HG02798 (cell line): ENCODE measurements at regions not wholly inside any gene's neighbourhood (a gene's known extent, or its start where the extent isn't known, plus 50 kb on each side); places are given as distances from the start of the nearest gene placed in this dataset.

Source experiments
- ATAC-seq: cut with Tn5 transposase; IDR thresholded peaks from one replicate; pipeline ENCODE4 v1.9.1; 2021; ENCODE audit warnings: mild to moderate bottlenecking; ENCODE audit not compliant: unreplicated experiment, poor library complexity

DNA sequence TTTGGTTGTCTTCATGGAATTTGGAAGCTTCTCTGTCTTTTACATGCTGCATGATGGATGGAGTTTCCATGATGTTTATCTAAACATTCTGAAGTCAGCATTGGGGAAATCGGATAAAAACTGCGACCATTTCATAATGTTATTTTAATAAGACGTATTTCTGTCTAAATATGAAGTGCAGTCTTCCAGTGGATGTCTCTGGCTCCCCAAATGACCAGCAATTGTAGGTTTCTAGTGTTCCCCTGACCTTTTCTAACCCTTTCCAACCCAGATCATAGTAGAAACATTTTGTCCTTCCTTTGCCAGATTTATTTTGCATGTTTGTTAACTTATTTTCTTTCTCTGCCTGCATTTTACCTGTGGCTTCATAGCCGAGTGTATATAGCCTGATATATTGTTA is 559.3 kb downstream of the ADCYAP1 start:
- ATAC-seq, result no peak

DNA sequence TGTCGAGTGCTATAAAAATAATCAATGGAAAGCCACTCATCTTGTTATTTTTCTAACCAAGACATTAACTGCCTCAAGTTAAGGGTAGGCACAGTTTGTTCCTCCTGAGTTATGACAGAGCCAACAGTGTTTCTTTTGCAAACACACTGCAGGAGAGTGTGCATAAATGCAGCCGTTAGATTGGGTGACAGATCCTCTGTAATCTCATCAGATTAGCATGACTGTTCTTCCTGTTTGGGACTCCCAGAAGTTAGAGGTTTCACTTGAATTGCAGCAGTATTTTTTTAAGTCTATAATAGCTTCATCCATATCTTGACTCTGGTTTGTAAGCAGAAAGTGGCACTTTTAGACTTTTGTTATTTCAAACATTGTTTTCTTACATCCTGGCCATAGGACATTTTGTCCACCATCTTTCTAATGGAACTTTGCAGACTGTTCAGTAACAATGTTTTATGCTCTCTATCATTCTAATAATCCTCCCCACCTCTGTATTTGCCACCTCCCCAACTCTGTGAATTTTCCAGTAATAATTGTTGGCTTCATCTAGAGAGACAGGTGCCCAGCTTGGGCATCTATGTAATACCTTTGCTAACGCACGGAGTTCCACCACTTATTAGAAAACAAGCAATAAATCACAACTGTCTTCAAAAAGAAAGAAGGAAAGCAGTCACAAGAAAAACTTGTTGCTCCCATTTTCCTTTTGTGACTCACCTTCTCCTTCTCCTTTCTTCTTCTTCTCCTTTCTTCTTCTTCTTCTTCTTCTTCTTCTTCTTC is 560.0 kb downstream of the ADCYAP1 start:
- no peak for ATAC-seq

DNA sequence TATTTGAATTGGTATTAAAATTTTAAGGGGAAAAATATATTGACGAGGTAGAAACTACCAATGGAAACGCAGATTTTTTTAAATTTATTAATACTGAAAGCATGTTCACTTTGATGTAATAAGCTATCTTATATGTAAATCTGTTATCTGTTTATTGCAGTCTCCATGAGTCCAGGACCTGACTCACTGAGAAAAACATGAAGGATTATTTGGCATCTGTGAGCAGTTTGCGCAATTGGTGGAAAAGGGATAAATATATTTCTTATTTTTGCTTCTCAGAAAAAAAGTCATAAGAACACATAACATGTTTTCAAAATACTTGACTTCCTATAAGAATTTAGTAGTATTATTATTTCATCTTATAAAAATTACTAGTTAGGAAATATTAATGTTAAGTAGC is 561.4 kb downstream of the ADCYAP1 start:
- no peak for ATAC-seq

DNA sequence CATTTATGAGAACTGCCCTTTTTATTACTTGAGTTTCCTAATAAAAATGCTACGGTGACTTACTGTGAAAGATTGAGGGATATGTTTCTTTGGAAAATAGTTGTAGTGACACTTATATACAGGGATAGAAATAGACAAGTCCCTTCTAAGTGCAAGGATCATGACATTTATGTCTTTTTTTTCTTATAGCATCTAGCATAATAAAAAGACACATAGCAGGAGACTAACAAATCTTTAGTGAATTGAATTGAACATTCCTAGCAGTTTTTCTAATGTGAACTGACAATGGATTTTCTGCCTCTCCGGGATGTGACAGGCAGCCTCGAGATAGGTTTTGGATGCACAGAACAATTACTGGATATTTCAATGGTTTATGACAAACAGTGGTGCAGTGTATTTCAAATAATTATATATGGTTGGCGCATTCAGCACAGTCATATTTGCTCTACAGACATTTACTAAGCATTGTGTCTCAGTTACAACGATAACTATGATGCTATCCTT is 562.8 kb downstream of the ADCYAP1 start:
- ATAC-seq, result no peak

DNA sequence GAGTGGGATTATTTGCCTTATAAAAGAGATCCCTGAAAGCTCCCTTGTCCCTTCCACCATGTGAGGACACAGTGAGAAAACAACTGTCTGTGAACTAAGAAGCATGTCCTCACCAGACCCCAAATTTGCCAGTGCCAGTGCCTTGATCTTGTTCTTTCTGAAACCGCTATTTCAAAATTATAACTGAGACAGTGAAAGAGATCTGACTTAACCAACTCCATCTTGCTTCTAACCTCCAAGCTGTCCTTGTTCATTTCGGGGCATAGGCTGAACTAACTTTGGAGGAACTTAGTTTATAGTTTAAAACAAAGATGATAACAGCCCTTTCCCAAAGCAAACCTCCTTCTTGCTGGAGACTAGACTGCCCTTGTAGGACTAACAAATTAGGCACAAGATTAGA is 563.9 kb downstream of the ADCYAP1 start:
- ATAC-seq, result no peak

DNA sequence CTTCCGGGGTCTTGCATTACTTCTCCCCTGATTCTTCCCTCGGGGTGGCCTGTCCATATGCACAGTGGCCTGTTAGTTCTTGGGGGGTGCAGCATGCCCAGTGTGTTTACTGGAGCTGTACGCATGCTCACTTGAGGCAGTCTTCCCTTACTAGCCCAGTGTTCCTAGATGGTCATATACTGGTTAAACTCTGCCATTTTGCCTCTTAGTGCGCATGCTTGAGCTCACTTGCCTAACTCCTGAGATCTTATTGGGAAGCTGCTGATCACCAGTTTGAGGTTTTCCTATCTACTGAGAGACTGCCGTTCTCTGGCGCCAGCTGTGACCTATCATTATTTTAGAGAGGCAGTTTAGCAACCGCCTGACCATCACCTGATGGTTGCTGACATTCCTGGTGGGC is 571.2 kb downstream of the ADCYAP1 start:
- no peak for ATAC-seq

DNA sequence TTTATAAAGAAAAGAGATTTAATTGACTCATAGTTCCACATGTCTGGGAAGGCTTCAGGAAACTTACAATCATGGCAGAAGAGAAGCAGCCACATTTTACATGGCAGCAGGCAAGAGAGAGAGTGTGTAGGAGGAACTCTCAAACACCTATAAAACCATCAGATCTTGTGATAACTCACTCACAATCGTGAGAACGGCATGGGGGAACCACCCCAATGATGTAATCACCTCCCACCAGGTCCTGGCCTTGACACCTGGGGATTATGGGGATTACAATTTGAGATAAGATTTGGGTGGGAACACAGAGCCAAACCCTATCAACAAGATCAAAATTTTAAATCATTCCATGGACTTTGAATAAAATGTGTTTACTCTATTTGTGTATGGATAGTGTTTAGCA is 575.6 kb downstream of the ADCYAP1 start:
- no peak for ATAC-seq

DNA sequence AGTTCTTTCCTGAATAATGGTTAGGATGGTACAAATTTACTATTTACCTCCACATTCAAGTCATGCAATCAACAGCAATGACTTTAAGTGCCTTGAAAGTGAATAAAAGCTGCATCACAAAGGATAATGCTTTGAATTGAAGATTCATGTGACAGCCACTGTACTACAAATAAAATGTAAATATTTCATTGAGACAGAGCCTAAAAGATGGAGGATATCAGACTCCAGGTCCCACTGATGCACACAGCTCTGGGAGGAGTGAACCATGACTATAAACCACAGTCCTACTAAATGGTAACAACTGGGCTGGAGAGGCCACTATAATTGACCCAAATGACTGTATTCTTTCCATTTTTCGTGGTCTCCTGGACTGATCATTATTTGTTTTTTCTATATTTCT is 576.9 kb downstream of the ADCYAP1 start:
- ATAC-seq, result no peak

DNA sequence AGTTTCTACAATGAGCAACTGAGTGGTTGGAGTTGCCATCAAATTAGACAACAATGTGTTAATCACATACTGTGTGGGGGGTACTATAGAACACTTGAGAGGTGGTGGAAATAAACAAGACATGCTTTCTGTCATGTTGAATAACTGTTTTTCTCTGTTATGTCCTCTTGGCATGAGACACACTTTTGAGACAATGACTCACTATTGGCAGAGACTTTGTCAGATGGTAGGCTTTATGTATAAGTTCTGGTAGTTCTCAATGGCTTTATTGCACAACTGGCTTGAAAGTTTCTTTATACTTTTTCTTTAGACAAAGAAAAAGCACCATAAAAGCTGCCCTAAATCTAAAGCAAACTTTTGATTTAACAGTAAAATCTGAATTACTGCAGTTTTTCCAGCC is 578.7 kb downstream of the ADCYAP1 start:
- no peak for ATAC-seq

DNA sequence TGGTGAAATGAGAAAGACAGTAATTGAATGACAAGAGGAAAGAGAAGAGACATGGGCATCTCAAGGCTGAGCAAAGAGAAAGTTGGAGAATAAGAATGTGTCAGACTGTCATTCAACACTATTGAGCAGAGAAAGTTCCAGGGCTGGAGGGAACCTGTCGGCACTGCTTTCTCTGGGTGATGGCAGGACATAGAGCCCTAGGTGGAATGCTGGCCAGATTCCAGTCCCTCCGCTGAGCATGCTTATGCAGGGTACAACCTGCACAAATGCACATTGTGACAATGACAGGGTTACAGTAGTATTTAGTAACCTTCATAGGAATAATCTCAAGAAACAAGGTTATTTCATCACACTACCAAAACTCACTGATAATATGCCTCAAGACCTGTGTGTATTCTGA is 582.8 kb downstream of the ADCYAP1 start:
- ATAC-seq, result no peak

DNA sequence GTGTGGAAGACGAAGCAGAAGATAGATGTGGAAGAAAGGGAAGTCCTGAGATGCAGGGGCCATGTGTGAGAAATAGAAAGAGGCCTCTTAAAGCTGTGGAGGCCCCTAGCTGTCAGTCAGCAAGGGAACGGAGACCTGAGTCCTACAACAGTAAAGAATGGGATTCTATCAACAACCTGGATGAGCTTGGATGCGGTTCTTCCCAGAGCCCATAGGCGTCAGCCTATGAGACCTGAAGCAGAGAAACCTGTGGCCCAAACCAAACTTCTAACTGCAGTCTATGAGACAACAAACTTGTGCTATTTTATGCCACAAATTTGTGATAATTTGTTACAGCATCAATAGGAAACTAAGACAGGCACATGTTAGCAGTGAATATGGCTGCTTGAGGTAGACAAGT is 583.7 kb downstream of the ADCYAP1 start:
- ATAC-seq, result no peak

DNA sequence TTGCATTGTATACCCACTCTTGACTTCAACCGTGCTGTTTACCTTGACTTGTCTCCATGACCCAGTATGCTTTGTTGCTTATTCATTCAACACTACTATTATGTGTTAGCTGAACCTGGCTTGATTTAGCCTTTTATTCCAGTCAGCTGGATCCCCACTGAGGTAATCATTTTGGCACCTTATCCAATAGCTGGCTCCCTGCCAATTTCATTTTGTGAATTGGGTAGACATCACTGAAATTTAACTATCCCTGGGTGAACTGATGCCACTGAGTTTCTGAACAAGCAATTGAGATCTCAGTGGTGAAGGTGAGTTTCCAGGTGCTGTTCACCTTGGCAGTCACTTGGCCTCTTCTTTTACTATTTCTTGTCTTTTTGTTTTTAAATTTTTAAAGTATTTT is 584.3 kb downstream of the ADCYAP1 start:
- ATAC-seq, result no peak

DNA sequence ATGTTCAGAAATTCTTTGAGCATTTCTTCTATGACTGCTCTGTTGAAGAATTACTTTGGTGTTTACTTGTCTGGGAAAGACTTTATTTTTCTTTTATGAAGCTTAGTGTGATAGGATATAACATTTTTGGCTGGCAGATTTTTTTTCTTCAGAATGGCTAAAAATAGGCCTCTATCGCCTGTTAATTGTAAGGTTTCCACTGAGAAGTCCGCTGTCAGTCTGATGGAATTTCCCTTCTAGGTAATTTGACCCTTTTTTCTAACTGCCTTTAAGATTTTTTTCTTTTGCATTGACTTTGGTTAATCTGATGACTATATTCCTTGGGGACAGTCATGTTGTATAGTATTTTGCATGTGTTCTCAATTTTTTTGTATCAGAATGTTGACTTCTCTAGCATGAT is 590.7 kb downstream of the ADCYAP1 start:
- no peak for ATAC-seq

DNA sequence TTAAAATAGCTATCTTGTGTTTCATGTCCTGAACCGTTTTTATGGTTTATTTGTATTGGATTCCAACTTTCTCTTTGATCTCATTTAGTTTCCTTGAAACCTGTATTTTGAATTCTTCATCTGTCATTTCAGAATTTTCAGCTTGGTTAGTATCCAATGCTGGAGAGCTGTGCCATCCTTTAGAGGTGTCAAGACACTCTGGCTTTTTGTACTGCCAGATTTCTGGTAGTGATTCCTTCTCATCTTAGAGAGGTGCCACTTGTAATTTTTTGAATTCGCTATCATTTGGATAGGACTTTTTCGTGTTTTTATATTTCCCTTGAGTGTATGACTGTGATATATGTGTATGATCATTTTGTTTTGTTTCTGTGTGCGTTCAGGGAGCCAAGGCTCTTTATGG is 591.4 kb downstream of the ADCYAP1 start:
- ATAC-seq, result no peak

DNA sequence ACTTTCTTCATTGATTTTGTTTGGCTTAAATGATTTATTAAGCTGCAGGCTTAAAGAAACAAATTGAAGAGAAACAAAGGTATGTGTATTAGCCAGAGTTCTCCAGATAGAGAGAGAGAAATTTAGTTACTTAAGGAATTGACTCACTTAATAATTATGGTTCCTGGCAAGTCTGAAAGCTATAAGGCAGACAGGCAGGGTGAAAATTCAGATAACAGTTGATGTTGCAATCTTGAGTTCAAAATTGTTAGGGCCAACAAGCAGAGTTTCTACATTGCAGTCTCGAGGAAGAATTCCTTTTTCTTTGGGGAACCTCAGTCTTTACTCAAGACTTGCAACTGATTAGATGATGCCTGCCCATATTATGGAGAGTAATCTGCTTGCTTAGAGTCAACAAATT is 593.5 kb downstream of the ADCYAP1 start:
- no peak for ATAC-seq

DNA sequence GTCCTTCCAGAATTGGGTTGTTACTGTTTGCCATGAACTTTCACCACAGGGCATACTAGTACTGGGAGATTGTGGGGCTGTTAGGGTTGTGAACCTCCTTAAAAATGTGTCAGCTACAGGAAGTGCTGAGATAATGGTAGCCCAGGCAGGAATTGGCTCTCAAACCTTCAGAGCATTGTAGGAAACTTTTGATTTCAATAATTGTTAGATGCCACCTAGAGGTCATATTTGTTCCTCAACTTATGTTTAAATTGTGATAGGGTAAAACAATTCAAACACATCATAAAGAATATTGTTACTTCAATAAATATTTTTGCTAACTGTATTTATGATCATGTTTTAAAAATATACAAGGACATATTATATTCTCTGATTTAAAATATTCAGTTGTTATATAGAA is 594.6 kb downstream of the ADCYAP1 start:
- ATAC-seq, result no peak

DNA sequence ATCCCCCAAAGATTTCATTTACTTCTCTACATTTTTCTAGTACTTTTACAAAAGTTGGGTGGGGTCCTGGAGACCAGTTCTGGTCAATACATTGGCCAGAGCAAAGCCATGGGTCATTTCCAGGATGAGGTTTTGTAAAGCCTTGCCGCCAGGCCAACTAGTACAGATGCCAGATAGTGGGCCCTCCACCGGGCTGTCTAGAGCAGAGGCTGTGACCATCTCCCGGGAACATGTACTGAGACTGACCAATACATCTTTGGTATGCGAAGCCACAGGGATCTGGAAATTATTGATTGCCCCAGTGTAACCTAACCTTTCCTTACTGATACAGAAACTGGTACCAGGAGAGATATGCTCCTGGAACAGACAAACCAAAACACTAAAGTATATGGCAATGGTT is 599.2 kb downstream of the ADCYAP1 start:
- no peak for ATAC-seq

DNA sequence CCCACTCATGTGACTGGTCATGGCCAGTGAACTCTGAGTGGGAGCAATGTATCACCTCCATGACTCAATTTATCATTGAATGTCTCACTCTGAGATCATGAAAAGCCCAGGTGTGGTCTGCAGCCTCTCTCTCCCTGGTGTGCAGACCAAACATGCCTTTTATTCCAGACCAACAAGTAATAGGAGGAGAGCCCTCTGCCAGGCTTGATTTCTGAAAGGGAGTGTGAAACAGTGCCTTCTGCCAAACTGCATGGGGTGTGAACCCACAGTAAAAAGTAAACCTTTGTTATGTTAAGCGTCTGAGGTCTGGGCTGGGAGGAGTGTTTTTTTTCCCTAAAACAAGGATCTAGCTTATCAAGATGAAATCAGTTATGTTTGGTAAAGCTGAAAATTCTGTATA is 601.2 kb downstream of the ADCYAP1 start:
- no peak for ATAC-seq

DNA sequence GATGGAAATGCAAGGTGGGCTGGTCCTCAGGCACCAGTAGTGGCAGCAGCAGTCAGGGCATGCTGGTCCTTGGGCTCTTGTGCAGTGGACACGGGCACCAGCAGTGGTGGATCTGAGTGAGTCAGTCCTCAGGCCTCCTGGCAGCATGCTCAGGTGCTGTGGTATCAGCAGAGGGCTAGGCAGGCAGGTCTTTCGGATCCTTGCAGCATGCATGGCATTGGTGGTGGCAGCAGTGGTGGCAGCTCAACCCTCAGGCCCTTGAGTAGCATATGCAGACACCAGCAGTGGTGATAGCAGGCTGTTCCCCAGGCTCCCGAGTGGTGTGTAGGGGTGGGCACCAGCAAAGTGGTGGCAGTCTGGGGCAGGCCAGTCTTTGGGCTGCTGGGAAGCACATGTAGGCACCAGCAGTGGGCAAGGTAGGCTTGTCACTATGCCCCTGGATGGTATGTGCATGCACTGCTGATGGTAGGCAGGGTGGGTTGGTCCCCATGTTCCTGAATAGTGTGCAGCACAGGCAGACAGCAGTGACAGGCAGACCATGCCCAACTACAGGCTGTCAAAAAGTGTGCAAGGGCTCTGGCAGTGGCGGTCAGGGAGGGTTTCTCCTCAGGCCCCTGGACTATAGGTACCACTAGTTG is 606.0 kb downstream of the ADCYAP1 start:
- no peak for ATAC-seq

DNA sequence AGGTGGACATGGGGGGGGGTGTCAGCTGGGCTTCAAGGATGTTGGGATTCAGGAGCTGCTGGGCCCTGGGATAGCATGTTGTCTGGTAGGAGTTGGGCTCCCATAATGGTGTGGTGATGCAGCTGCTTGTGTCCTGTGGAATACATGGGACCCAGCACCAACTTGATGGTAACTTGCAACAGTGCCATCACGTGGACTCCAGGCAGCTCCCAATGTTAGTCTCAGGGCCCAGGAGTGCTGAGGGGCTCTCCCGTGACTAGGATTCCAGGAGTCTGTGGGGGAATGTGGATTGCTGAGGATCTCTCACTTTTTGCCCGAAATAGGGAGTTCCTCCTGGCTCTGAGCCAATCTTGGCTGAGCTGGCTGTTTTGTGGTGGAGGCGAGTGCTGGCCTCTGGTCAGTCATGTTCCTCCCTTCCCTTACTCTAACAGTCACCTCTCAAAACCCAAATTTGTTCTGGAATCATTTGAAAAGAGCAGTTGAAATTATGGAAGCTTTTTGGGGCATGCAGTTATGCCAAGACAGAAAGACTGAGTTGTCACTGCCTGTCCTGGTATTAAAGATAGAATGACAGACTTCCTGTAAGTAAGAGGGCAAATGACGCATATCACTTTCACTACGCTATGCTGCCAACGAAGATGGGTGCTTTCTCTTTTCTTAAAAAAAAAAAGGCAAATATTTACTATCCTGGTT is 607.1 kb downstream of the ADCYAP1 start:
- ATAC-seq, result no peak

DNA sequence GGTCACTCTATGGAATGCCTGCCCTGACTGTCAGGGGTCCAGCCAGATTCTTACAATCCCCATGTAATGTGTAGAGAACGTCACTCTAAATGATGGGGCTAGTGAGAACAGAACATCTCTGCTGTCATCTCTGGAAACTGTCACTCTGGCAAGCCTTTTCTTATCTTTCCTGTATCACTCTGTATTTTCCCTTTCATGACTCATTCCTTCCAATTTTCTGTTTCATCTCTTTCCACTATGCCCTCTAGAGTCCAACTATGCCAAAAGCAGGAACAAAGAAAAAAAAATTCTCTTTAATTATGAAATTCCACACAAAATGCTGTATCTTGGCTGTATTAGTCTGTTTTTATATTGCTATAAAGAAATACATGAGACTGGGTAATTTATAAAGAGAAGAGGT is 608.8 kb downstream of the ADCYAP1 start:
- ATAC-seq, result no peak
